Thoracic aorta (tissue), 2 donors: ENCODE measurements at regions not wholly inside any gene's neighbourhood (a gene's known extent, or its start where the extent isn't known, plus 50 kb on each side); places are given as distances from the start of the nearest gene placed in this dataset.

Source experiments
- ATAC-seq: fragments of 150-250 bp; one replicate; pipeline ENCODE4 v1.8.0; 2017; ENCODE audit warnings: low read depth; ENCODE audit not compliant: insufficient number of reproducible peaks, low FRiP score
- DNase-seq: peaks from one replicate; pipeline ENCODE4 v3.0.0-alpha.2; 2020; ENCODE audit warnings: low spot score
- H3K27ac ChIP-seq, 2 donors: fragments of 200-600 bp; sonication (generic); 1 replicate in 1 of 2; 2 replicates in 1 of 2; pipeline ENCODE4 v1.5.1; 2016; ENCODE audit warnings: mild to moderate bottlenecking in 2 of 2, moderate library complexity in 2 of 2
- H3K27me3 ChIP-seq: fragments of 200-600 bp; sonication (generic); replicated peaks from 2 replicates; pipeline ENCODE4 v1.6.0; 2016; ENCODE audit warnings: mild to moderate bottlenecking; ENCODE audit not compliant: insufficient read depth
- H3K36me3 ChIP-seq: fragments of 200-600 bp; sonication (generic); one replicate; pipeline ENCODE4 v1.5.1; 2016
- H3K4me1 ChIP-seq, 2 donors: fragments of 200-600 bp; sonication (generic); 1 replicate in 1 of 2; 2 replicates in 1 of 2; pipeline versions ENCODE4 v1.5.1 to v1.6.0; 2016; ENCODE audit warnings: low read depth in 2 of 2, mild to moderate bottlenecking in 1 of 2; ENCODE audit not compliant: control insufficient read depth in 1 of 2
- H3K4me3 ChIP-seq: fragments of 200-600 bp; sonication (generic); 2 replicates; pipeline ENCODE4 v1.5.1; 2016; ENCODE audit warnings: mild to moderate bottlenecking
- H3K9me3 ChIP-seq: fragments of 200-600 bp; sonication (generic); 2 replicates; pipeline ENCODE4 v1.5.1; 2016
- TF ChIP-seq, protein P1 (sequence below): fragments of 200-600 bp; sonication (generic); IDR thresholded peaks from one replicate; pipeline ENCODE4 v1.5.1; 2019; ENCODE audit warnings: antibody characterized with exemption

DNA sequence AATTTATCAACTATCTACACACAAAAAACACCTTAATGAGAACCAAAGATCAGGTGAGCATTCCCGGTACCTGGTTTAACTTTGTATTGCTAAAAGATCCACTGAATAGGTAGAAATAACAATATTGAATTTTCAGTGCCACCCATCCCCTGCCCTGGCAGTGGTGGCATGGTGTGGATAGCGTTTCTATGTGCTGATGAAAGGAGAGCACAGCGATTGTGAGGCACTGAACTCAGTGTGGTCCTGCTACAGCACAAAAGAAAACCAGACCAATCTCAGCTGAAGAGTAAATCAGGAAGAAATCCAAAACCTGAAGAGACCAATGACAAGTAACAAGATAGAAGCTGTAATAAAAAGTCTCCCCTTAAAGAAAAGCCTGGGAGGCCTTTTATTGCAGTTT lies 984.6 kb upstream of the AGA start:
- Histone ChIP-seq H3K27ac (no peak overlapping the region), H3K4me1 (no peaks in the 10 kb centered on the region), H3K9me3 (no peaks in the 10 kb centered on the region), H3K36me3 (no peaks in the 10 kb centered on the region), H3K4me3 (no peak overlapping the region), H3K27me3 (no peaks in the 10 kb centered on the region)
- TF ChIP-seq, protein P1, sequence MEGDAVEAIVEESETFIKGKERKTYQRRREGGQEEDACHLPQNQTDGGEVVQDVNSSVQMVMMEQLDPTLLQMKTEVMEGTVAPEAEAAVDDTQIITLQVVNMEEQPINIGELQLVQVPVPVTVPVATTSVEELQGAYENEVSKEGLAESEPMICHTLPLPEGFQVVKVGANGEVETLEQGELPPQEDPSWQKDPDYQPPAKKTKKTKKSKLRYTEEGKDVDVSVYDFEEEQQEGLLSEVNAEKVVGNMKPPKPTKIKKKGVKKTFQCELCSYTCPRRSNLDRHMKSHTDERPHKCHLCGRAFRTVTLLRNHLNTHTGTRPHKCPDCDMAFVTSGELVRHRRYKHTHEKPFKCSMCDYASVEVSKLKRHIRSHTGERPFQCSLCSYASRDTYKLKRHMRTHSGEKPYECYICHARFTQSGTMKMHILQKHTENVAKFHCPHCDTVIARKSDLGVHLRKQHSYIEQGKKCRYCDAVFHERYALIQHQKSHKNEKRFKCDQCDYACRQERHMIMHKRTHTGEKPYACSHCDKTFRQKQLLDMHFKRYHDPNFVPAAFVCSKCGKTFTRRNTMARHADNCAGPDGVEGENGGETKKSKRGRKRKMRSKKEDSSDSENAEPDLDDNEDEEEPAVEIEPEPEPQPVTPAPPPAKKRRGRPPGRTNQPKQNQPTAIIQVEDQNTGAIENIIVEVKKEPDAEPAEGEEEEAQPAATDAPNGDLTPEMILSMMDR: no peak
- no peak for ATAC-seq
- DNase-seq: no peak

DNA sequence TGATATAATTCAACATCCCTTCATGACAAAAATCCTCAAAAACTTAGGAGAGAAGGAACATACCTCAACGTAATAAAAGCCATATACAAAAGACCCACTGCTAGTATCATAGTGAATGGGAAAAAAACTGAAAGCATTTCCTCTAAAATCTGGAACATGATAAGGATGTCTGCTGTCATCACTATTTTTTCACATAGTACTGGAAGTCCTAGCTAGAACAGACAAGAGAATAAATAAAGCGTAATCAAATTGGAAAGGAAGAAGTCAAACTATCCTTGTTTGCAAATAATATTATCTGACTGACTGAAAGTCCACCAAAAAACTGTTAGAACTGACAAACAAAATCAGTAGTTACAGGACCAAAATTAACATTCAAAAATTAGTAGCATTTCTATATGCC lies 985.4 kb upstream of the AGA start:
- H3K27me3 ChIP-seq: no peaks in the 10 kb centered on the region
- no peak overlapping the region for H3K27ac ChIP-seq
- H3K36me3 ChIP-seq: no peaks in the 10 kb centered on the region
- no peak overlapping the region for H3K4me3 ChIP-seq
- no peaks in the 10 kb centered on the region for H3K9me3 ChIP-seq
- no peak for DNase-seq
- no peaks in the 10 kb centered on the region for H3K4me1 ChIP-seq
- no peak for ATAC-seq
- TF ChIP-seq, protein P1: no peak

DNA sequence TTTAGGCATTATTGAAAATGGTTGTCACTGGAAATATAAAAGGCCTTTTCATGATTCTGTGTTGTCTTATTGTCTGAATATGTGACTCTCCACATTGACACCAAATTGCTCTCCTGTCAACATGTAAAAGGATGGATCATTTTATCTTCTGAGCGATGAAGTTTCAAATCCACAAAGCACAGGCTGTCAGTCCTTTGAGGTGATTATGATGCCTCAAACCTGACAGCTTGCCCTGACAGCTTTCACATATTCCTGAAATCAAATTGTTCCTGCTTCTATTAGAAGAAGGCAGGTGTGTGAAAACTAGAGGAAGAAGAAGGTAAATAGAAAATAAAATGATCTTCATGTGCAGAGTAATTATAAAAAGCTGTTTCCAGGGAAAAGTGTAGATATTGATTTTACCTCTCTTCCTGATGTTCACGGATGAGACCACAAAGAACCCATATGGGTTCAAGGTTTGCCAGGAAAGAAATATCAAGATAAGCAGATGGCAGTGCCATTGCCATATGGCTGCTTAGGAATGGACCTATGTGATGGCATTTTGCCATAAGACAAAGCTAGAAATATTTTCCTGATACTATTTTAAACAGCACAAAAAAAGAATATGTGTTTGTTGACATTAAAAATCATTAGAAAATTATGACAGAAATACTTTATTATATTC lies 1006.3 kb upstream of the AGA start:
- Histone ChIP-seq H3K27me3 (no peaks in the 10 kb centered on the region), H3K9me3 (no peaks in the 10 kb centered on the region), H3K27ac (no peak overlapping the region), H3K4me1 (no peaks in the 10 kb centered on the region), H3K4me3 (no peak overlapping the region), H3K36me3 (no peaks in the 10 kb centered on the region)
- ATAC-seq: no peak
- TF ChIP-seq, protein P1: no peak
- no peak for DNase-seq

DNA sequence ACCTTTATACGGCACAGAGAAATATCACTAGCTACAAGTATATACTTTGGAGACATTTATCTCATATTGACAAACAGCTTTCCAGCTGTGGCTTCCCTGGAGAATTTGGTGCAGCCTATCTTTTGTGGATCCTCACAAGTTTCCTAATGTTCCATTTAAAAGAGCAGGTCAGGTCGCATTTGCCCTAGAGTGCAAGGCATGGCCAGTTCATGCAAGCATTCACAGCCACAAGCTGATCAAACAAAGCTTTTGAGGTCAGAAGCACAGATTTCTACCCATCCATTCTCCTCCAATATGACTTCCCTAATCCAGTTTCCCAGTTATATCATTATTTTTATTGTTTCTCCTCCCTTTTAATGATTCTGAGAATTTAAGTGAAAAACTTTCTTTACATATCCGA lies 1008.4 kb upstream of the AGA start:
- Histone ChIP-seq H3K36me3 (no peaks in the 10 kb centered on the region), H3K9me3 (no peaks in the 10 kb centered on the region), H3K27me3 (no peaks in the 10 kb centered on the region), H3K27ac (no peak overlapping the region), H3K4me3 (no peak overlapping the region), H3K4me1 (no peaks in the 10 kb centered on the region)
- DNase-seq: no peak
- no peak for ATAC-seq
- TF ChIP-seq, protein P1: no peak

DNA sequence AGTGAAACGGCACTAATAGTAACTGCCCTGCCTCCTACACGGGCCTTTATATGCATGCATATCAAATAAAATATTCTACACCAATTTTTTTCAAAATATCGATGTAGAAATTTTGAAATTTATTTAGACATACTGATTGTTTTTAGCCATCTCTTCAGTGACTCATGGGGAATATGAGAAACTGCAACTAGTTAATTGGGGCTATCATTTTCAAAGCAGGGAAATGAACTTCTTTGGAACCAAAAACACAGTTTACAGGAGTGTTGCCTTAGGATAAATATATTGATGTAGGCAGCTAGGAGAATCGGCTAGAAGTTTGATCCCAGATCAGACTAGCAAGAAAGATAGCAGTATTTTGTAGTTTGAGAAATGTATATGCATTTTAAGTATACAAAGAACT lies 1010.8 kb upstream of the AGA start:
- no peak for DNase-seq
- ATAC-seq: no peak
- TF ChIP-seq, protein P1: no peak
- H3K4me3 ChIP-seq: no peak overlapping the region
- H3K36me3 ChIP-seq: no peaks in the 10 kb centered on the region
- no peaks in the 10 kb centered on the region for H3K27me3 ChIP-seq
- H3K27ac ChIP-seq: no peak overlapping the region
- no peaks in the 10 kb centered on the region for H3K4me1 ChIP-seq
- no peaks in the 10 kb centered on the region for H3K9me3 ChIP-seq
